Fibroblast of mammary gland (primary cell): ENCODE measurements at regions not wholly inside any gene's neighbourhood (a gene's known extent, or its start where the extent isn't known, plus 50 kb on each side); places are given as distances from the start of the nearest gene placed in this dataset.
A peak's percentile ranks its signal among the peaks of the same experiment; 100 is the strongest.

Source experiments
- DNase-seq: peaks from one replicate; pipeline ENCODE4 v3.0.0-alpha.2; 2010; ENCODE audit warnings: low read depth
- H3K4me3 ChIP-seq: 2 replicates; pipeline ENCODE4 v1.5.1; 2011; ENCODE audit warnings: low read depth, mild to moderate bottlenecking, low read length, moderate library complexity; ENCODE audit not compliant: control insufficient read depth
- TF ChIP-seq, protein P1 (sequence below): conservative IDR thresholded peaks from 2 replicates; pipeline ENCODE4 v1.5.1; 2011; ENCODE audit warnings: low read depth, low read length, inconsistent platforms; ENCODE audit not compliant: control insufficient read depth, insufficient read depth

DNA sequence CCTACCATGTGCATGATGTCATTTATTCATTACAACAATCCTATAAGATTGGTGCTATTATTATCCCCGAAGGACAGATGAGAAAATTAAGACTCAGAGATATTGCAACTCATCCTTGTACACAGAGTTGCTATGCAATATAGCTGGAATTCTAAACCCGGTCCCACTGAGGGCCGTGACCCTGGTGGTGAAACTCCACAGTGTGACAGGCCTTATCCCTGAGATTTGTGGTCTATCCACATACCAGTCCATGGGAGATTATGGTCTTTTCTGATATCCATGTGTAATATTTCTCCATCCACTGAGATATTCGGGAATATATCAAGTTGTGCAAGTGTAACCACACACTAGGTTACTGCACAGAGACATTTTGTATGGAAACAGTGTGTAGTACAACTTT is 305.2 kb downstream of the TXNL1 start:
- H3K4me3 ChIP-seq: no peak overlapping the region
- TF ChIP-seq, protein P1, sequence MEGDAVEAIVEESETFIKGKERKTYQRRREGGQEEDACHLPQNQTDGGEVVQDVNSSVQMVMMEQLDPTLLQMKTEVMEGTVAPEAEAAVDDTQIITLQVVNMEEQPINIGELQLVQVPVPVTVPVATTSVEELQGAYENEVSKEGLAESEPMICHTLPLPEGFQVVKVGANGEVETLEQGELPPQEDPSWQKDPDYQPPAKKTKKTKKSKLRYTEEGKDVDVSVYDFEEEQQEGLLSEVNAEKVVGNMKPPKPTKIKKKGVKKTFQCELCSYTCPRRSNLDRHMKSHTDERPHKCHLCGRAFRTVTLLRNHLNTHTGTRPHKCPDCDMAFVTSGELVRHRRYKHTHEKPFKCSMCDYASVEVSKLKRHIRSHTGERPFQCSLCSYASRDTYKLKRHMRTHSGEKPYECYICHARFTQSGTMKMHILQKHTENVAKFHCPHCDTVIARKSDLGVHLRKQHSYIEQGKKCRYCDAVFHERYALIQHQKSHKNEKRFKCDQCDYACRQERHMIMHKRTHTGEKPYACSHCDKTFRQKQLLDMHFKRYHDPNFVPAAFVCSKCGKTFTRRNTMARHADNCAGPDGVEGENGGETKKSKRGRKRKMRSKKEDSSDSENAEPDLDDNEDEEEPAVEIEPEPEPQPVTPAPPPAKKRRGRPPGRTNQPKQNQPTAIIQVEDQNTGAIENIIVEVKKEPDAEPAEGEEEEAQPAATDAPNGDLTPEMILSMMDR: no peak
- DNase-seq: no peak

DNA sequence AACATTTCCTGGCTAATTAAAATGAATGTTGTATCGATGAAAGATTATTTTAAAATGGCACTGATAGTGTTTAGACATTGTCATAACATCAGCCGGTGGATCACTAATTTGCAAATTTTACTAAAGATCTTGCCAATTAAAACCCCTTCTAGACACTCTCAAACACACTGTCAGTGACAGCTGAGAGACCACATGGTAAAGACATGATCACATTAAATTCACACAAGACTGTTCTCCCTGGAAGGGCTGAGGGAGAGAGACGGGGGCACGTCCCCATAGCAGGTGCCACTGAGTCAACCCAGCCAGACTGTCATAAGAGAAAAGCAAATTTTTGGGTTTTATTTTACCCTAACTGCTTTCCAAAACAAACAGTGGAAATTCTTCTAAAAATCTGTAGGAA is 306.0 kb downstream of the TXNL1 start:
- TF ChIP-seq, protein P1: no peak
- no peak for DNase-seq

DNA sequence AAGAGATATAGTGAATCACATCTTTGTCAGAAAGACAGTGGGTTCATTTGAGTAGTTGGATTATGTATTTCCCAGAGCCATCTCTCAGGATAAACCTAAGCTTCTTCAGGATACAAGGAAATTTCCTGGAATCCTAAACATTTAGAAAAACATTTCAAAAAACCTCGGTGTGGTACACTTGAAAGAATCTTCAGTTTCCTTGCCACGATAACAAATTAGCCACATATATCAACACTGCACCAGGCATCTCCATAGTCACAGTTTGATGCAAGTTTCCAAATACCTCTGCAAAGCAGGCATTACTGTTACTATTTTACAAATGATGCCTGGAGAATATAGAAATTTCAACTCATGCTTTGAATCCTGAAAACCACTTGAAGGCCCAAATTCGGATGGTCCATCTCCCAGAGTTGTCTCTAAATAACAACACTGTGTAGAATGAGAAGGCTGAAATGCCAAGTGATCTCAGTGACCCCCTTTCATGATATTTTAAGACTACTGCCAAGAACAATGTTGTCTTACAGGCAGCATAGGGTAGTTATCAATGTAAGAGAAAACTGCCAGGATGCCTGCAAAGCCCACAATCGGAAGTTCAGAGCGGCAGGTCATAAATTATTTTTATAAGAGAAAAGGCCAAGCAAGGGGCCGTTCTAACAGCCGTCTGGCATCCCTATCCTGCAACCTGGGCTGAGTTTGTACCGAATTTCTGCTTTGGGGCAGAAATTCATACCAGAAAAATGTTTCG is 307.9 kb downstream of the TXNL1 start:
- DNase-seq: no peak
- TF ChIP-seq, protein P1: no peak
- no peak overlapping the region for H3K4me3 ChIP-seq

More for the DNA sequence above, 306.0 kb downstream of the TXNL1 start:
- no peak overlapping the region for H3K4me3 ChIP-seq

DNA sequence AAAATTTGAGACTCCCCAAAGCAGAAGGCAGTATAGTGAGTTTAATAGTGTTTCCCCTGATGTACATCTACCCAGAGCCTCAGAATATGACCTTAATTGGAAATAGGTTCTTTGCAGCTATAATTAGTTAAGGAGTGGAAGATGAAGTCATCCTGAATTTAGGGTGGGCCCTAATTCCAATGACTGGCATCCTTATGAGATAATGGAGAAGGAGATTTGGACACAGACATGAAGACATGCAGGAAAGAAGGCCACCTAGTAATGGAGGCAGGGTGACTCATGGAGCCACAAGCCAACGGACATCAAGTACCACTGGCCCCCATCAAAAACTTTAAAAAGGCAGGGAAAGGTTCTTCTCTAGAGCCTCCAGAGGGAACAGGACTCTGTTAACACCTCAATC is 308.9 kb downstream of the TXNL1 start:
- DNase-seq: no peak
- TF ChIP-seq, protein P1: no peak
- no peak overlapping the region for H3K4me3 ChIP-seq

DNA sequence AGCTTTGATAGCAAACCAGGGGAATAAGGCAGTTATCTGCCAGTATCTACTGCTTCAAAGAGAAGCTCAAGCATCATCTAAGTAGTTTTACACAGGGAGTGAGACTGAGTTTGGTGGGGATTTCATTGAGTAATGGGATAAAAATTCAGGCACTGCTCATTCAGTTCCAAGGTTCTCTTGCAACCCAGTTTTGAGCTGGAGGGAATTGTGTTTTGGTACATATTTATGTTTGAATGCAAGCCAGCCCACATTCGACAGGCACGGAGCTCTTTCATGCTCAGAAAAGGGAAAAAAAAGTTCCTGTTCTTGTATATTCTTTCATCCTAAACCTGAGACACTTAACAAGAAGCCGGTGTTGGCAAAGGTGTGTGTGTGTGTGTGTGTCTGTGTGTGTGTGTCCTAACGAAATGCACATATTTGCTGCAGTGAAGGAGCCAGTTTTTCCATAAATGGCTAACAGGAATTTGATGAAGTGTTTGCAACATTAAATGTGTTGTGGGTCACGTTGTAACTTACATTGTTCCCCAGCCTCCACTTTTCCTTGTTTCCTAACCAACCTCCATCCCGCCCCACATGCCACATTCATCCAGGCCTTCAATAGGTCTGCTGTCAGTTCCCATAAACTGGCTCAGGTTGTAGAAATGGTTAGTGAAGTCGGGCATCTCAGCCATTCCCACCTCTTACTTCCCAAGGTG is 311.1 kb downstream of the TXNL1 start:
- peak; percentile 31 for DNase-seq
- no peak overlapping the region for H3K4me3 ChIP-seq
- TF ChIP-seq, protein P1: no peak

DNA sequence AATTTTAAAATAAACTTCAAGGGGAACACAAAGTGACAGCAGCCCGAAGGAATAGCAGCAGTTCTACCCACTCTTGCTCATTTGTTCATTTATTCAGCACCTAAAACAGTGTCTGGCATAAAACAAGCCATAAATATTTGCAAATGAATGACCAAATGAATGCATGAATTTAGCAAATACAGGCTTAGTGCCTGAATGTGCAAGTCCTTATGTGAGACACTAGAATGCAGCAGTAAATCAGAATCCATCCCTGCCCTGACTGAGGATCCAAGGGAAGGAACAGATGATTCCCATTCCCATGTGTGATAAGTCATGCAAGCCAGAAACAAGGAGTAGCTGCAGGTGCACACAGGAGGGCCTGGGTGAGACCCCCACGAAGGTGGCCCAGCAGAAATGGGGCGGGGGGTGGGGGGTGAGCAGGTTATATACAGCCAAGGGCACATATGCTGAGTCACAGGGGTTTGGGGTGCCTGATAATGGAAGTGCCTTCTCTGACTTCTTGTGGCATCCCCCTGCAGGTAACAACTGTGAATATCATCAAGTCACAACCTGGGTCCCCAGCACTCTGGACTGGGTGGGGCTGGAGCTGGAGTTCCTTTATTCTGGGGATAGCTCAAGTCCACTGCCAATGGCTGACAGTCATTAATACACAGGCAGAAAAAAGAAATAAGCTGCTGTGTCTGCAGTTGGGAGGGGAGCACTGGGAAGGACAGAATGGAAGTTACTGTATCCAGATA is 311.9 kb downstream of the TXNL1 start:
- H3K4me3 ChIP-seq: no peak overlapping the region
- DNase-seq: no peak
- TF ChIP-seq, protein P1: no peak
